ENCODE measurements at regions not wholly inside any gene's neighbourhood (a gene's known extent, or its start where the extent isn't known, plus 50 kb on each side); places are given as distances from the start of the nearest gene placed in this dataset.
A peak's percentile ranks its signal among the peaks of the same experiment; 100 is the strongest.
"Not testable (repeated sequence)": the region's sequence is repeated elsewhere in the genome, so short reads cannot be mapped to it uniquely, and the experiment has no call there.

GRCh38 chr3:21238661-21239060, 512.3 kb downstream of the ZNF385D start:
- DNase-seq (ENCODE audit: low read depth), result no peak

GRCh38 chr3:21237638-21238037, 513.4 kb downstream of the ZNF385D start:
- DNase-seq (ENCODE audit: low read depth), result peak; percentile 10

GRCh38 chr3:21235491-21235890, 515.5 kb downstream of the ZNF385D start:
- no peak for DNase-seq (ENCODE audit: low read depth)

GRCh38 chr3:21234933-21235332, 516.1 kb downstream of the ZNF385D start:
- DNase-seq (ENCODE audit: low read depth), result no peak

- no peak for DNase-seq (ENCODE audit: low read depth)
These were observed 521.4 kb downstream of the ZNF385D start for GRCh38 chr3:21229426-21230135.

GRCh38 chr3:21226086-21226485, 524.9 kb downstream of the ZNF385D start:
- no peak for DNase-seq (ENCODE audit: low read depth)

- DNase-seq (ENCODE audit: low read depth), result no peak
These were observed 530.1 kb downstream of the ZNF385D start for GRCh38 chr3:21220944-21221343.

- no peak for DNase-seq (ENCODE audit: low read depth)
These were observed 534.4 kb downstream of the ZNF385D start for GRCh38 chr3:21216598-21216997.

GRCh38 chr3:21204122-21204521, 546.9 kb downstream of the ZNF385D start:
- DNase-seq (ENCODE audit: low read depth), result not testable (repeated sequence)

GRCh38 chr3:21195203-21195602, 555.8 kb downstream of the ZNF385D start:
- DNase-seq (ENCODE audit: low read depth), result no peak

- DNase-seq (ENCODE audit: low read depth), result not testable (repeated sequence)
These were observed 557.0 kb downstream of the ZNF385D start for GRCh38 chr3:21194036-21194435.

- no peak for DNase-seq (ENCODE audit: low read depth)
These were observed 562.6 kb downstream of the ZNF385D start for GRCh38 chr3:21188459-21188858.

- no peak for DNase-seq (ENCODE audit: low read depth)
These were observed 565.1 kb downstream of the ZNF385D start for GRCh38 chr3:21185816-21186314.

GRCh38 chr3:21174461-21174860, 576.5 kb downstream of the ZNF385D start:
- DNase-seq (ENCODE audit: low read depth), result peak; percentile 35

- DNase-seq (ENCODE audit: low read depth), result no peak
These were observed 580.0 kb downstream of the ZNF385D start for GRCh38 chr3:21170964-21171363.

- no peak for DNase-seq (ENCODE audit: low read depth)
These were observed 581.1 kb downstream of the ZNF385D start for GRCh38 chr3:21169948-21170347.

GRCh38 chr3:21168471-21168870, 582.5 kb downstream of the ZNF385D start:
- DNase-seq (ENCODE audit: low read depth), result no peak

GRCh38 chr3:21163956-21164355, 587.1 kb downstream of the ZNF385D start:
- DNase-seq (ENCODE audit: low read depth), result no peak

- DNase-seq (ENCODE audit: low read depth), result no peak
These were observed 591.5 kb downstream of the ZNF385D start for GRCh38 chr3:21159543-21159906.

GRCh38 chr3:21158861-21159542, 592.0 kb downstream of the ZNF385D start:
- peak; percentile 58 for DNase-seq (ENCODE audit: low read depth)

- no peak for DNase-seq (ENCODE audit: low read depth)
These were observed 596.1 kb downstream of the ZNF385D start for GRCh38 chr3:21154911-21155310.

- DNase-seq (ENCODE audit: low read depth), result no peak
These were observed 598.5 kb downstream of the ZNF385D start for GRCh38 chr3:21152555-21152954.

- no peak for DNase-seq (ENCODE audit: low read depth)
These were observed 608.1 kb downstream of the ZNF385D start for GRCh38 chr3:21142949-21143348.

GRCh38 chr3:21142031-21142430, 609.0 kb downstream of the ZNF385D start:
- no peak for DNase-seq (ENCODE audit: low read depth)
